IMR-90 (cell line): ENCODE measurements at regions not wholly inside any gene's neighbourhood (a gene's known extent, or its start where the extent isn't known, plus 50 kb on each side); places are given as distances from the start of the nearest gene placed in this dataset.

ENCODE experiments used
- ATAC-seq: fragments of 200-7000 bp; cut with Tn5 transposase; 2 replicates; pipeline ENCODE4 v1.9.1; 2020; ENCODE audit warnings: low read depth, mild to moderate bottlenecking, moderate library complexity
- BruUV-seq: library from RNA; stranded (reverse); fragments of 400-500 nt; replicated peaks from 2 replicates; lab custom pipeline; 2021; lab: Mats Ljungman, UMichigan
- CTCF ChIA-PET: fragments of 300-600 bp; formaldehyde crosslinking; extraction: SDS; loops from one replicate; lab custom pipeline; 2021; ENCODE audit warnings: antibody characterized with exemption; lab: Yijun Ruan, JAX
- POLR2A ChIA-PET: fragments of 300-600 bp; sonication (Branson Sonifier 250); formaldehyde crosslinking; loops from one replicate; lab custom pipeline; 2022; ENCODE audit warnings: antibody characterized with exemption; ENCODE audit not compliant: unreplicated experiment; lab: Charles Lee
- DNase-seq: peaks from one replicate; pipeline ENCODE4 v3.0.0; 2013
- H2AFZ ChIP-seq: replicated peaks from 2 replicates; pipeline ENCODE3; 2013; ENCODE audit warnings: low read length, mild to moderate bottlenecking; ENCODE audit not compliant: poor library complexity
- H2AK5ac ChIP-seq: 2 replicates; pipeline ENCODE4 v1.6.1; 2013; ENCODE audit warnings: low read depth, low read length, inconsistent platforms
- H2AK9ac ChIP-seq: replicated peaks from 2 replicates; pipeline ENCODE3; 2013; ENCODE audit warnings: mild to moderate bottlenecking, low read depth, low read length, moderate library complexity; ENCODE audit not compliant: poor library complexity
- H2BK120ac ChIP-seq: 2 replicates; pipeline ENCODE4 v1.6.1; 2013; ENCODE audit warnings: low read depth, low read length, inconsistent platforms
- H2BK15ac ChIP-seq: 3 replicates; pipeline ENCODE4 v1.6.1; 2013; ENCODE audit warnings: low read depth, low read length, inconsistent platforms
- H2BK20ac ChIP-seq: 2 replicates; pipeline ENCODE4 v1.6.1; 2013; ENCODE audit warnings: low read depth, mild to moderate bottlenecking, inconsistent platforms, low read length, moderate library complexity
- H2BK5ac ChIP-seq: 2 replicates; pipeline ENCODE4 v1.6.1; 2013; ENCODE audit warnings: mild to moderate bottlenecking, low read depth, low read length, inconsistent platforms; ENCODE audit not compliant: poor library complexity, severe bottlenecking
- H3K14ac ChIP-seq: replicated peaks from 2 replicates; pipeline ENCODE4 v1.6.1; 2013; ENCODE audit warnings: low read depth, low read length, inconsistent platforms
- H3K18ac ChIP-seq: 2 replicates; pipeline ENCODE4 v1.6.1; 2013; ENCODE audit warnings: low read depth, low read length, control low read depth
- H3K23ac ChIP-seq: 2 replicates; pipeline ENCODE4 v1.6.1; 2013; ENCODE audit warnings: low read depth, low read length, inconsistent platforms
- H3K27ac ChIP-seq: 2 replicates; pipeline ENCODE4 v1.5.1; 2013; ENCODE audit warnings: mild to moderate bottlenecking, control low read depth, low read length; ENCODE audit not compliant: insufficient read depth
- H3K27me3 ChIP-seq: 2 replicates; pipeline ENCODE4 v1.6.1; 2013; ENCODE audit warnings: low read length; ENCODE audit not compliant: control insufficient read depth, insufficient read depth
- H3K36me3 ChIP-seq: 2 replicates; pipeline ENCODE4 v1.6.1; 2013; ENCODE audit warnings: low read length, mixed read lengths; ENCODE audit not compliant: control insufficient read depth, insufficient read depth
- H3K4ac ChIP-seq: 2 replicates; pipeline ENCODE4 v1.6.1; 2013; ENCODE audit warnings: low read depth, low read length, inconsistent platforms
- H3K4me1 ChIP-seq: 2 replicates; pipeline ENCODE4 v1.6.1; 2013; ENCODE audit warnings: low read length, mixed read lengths; ENCODE audit not compliant: control insufficient read depth, insufficient read depth
- H3K4me2 ChIP-seq: 2 replicates; pipeline ENCODE4 v1.6.1; 2013; ENCODE audit warnings: low read depth, mild to moderate bottlenecking, control low read depth, low read length, moderate library complexity
- H3K4me3 ChIP-seq: 2 replicates; pipeline ENCODE4 v1.5.1; 2013; ENCODE audit warnings: low read depth, mild to moderate bottlenecking, control low read depth, low read length, moderate library complexity; ENCODE audit not compliant: insufficient read depth
- H3K56ac ChIP-seq: 2 replicates; pipeline ENCODE4 v1.6.1; 2013; ENCODE audit warnings: low read length, inconsistent platforms; ENCODE audit not compliant: insufficient read depth; ENCODE audit errors: extremely low read depth
- H3K79me1 ChIP-seq, 2 experiments: 2 replicates each; pipeline ENCODE4 v1.6.1; 2013; ENCODE audit warnings: low read length in 2 of 2, inconsistent platforms in 1 of 2, low read depth in 1 of 2
- H3K9ac ChIP-seq: 2 replicates; pipeline ENCODE4 v1.6.1; 2013; ENCODE audit warnings: low read depth, low read length, control low read depth
- H3K9me1 ChIP-seq: 2 replicates; pipeline ENCODE4 v1.6.1; 2013; ENCODE audit warnings: low read length, inconsistent platforms; ENCODE audit not compliant: insufficient read depth
- H3K9me3 ChIP-seq: 2 replicates; pipeline ENCODE4 v1.6.1; 2013; ENCODE audit warnings: low read length; ENCODE audit not compliant: control insufficient read depth, insufficient read depth
- H4K20me1 ChIP-seq: 2 replicates; pipeline ENCODE4 v1.6.1; 2013; ENCODE audit warnings: low read length, inconsistent platforms; ENCODE audit not compliant: insufficient read depth
- H4K5ac ChIP-seq: 2 replicates; pipeline ENCODE4 v1.6.1; 2013; ENCODE audit warnings: mild to moderate bottlenecking, low read depth, low read length, control low read depth
- H4K8ac ChIP-seq, 2 experiments: 2 replicates each; pipeline ENCODE4 v1.6.1; 2013; ENCODE audit warnings: low read depth in 2 of 2, low read length in 2 of 2, control low read depth in 1 of 2, inconsistent platforms in 1 of 2
- H4K91ac ChIP-seq: 2 replicates; pipeline ENCODE4 v1.6.1; 2013; ENCODE audit warnings: low read depth, low read length, inconsistent platforms; ENCODE audit not compliant: insufficient read depth
- BHLHE40 ChIP-seq: fragments of 150-350 bp; IDR thresholded peaks from 2 replicates; pipeline ENCODE4 v1.6.1; 2016; ENCODE audit warnings: mild to moderate bottlenecking, low read depth, low read length
- CHD1 ChIP-seq: IDR thresholded peaks from 2 replicates; pipeline ENCODE4 v1.6.1; 2012; ENCODE audit warnings: low read depth, low read length, improper control_type of control experiment
- CTCF ChIP-seq: conservative IDR thresholded peaks from 2 replicates; pipeline ENCODE4 v1.5.1; 2012; ENCODE audit warnings: mild to moderate bottlenecking, low read depth, low read length, improper control_type of control experiment
- MAFK ChIP-seq: IDR thresholded peaks from 2 replicates; pipeline ENCODE4 v1.6.1; 2012; ENCODE audit warnings: low read depth, low read length, improper control_type of control experiment
- RAD21 ChIP-seq: IDR thresholded peaks from 2 replicates; pipeline ENCODE4 v1.6.1; 2012; ENCODE audit warnings: low read length, improper control_type of control experiment
- RCOR1 ChIP-seq: IDR thresholded peaks from 2 replicates; pipeline ENCODE4 v1.6.1; 2012; ENCODE audit warnings: mild to moderate bottlenecking, low read length, improper control_type of control experiment; ENCODE audit not compliant: insufficient replicate concordance
- WGBS, 2 experiments: methylation state at CpG; one replicate each; pipeline versions ENCODE4 v1.1.5 to v1.1.7; 2013; ENCODE audit warnings: missing lambda C conversion rate in 2 of 2; ENCODE audit not compliant: insufficient read length in 1 of 2; ENCODE audit errors: extremely low coverage in 2 of 2; 5-methylcytosine and 5-hydroxymethylcytosine counted together
- dilution Hi-C: fragments of 300-500 bp; cut with HindIII; formaldehyde crosslinking; loops from one replicate; pipeline ENCODE4 v1.14.3; 2018; ENCODE audit warnings: low sequenced_read_pairs; ENCODE audit not compliant: unreplicated experiment
- in situ Hi-C: fragments of 300-500 bp; cut with MboI; formaldehyde crosslinking; loops from 3 replicates; pipeline ENCODE4 v1.14.3; 2019; ENCODE audit warnings: low sequenced_read_pairs, inconsistent platforms, mixed read lengths
- intact Hi-C: fragments of 100-400 bp; cut with micrococcal nuclease; formaldehyde crosslinking; loops from 2 replicates; pipeline ENCODE4 v1.10.0; 2022

- Histone ChIP-seq H3K9me3 (peaks cover 2% of the 10 kb centered on the region; the same call in 1 of the 2 replicates), H3K4me1 (no peaks in the 10 kb centered on the region), H4K8ac (no peak overlapping the region), H3K4me3 (no peak overlapping the region), H2AK9ac (no peak overlapping the region), H3K4me2 (no peak overlapping the region), H3K36me3 (no peaks in the 10 kb centered on the region), H2BK120ac (no peak overlapping the region), H3K79me1 (no peaks in the 10 kb centered on the region), H3K4ac (no peak overlapping the region), H3K9ac (no peak overlapping the region), H4K5ac (no peak overlapping the region), H3K18ac (no peak overlapping the region), H2BK15ac (no peak overlapping the region), H3K14ac (no peak overlapping the region), H3K23ac (no peak overlapping the region), H3K27me3 (no peaks in the 10 kb centered on the region), H2BK5ac (no peak overlapping the region), H2AFZ (no peak overlapping the region), H4K91ac (no peak overlapping the region), H3K9me1 (no peaks in the 10 kb centered on the region), H2AK5ac (no peak overlapping the region), H2BK20ac (no peak overlapping the region), H4K20me1 (no peaks in the 10 kb centered on the region), H3K27ac (no peak overlapping the region), H3K56ac (no peak overlapping the region)
- dilution Hi-C loops (no loop called here), intact Hi-C loops (no loop called here), in situ Hi-C loops (no loop called here)
- POLR2A ChIA-PET = no interaction called here
- BruUV-seq = no TSS peak
- ATAC-seq = no peak
- no peak for DNase-seq
- TF ChIP-seq MAFK (no peak), RAD21 (no peak), BHLHE40 (no peak), CTCF (no peak), RCOR1 (no peak), CHD1 (no peak)
- 17% methylated on average over 2 of the region's 6 CpGs; no CpG with 5 or more reads in 1 of the 2 experiments for WGBS, 2 experiments
- CTCF ChIA-PET = no interaction called here
Observed at GRCh38 chr3:173284301-173284700, 113.2 kb upstream of the NLGN1 start.
